Transverse colon (tissue), 4 donors: ENCODE measurements at regions not wholly inside any gene's neighbourhood (a gene's known extent, or its start where the extent isn't known, plus 50 kb on each side); places are given as distances from the start of the nearest gene placed in this dataset.
A peak's percentile ranks its signal among the peaks of the same experiment; 100 is the strongest.

Experiments used
- DNase-seq: peaks from one replicate; pipeline ENCODE4 v3.0.0-alpha.2; 2019
- H3K27ac ChIP-seq, 4 donors: fragments of 200-600 bp; sonication (generic); 2 replicates each; pipeline ENCODE4 v1.5.1; 2016 to 2018; ENCODE audit warnings: inconsistent platforms in 4 of 4
- H3K27me3 ChIP-seq: fragments of 200-600 bp; sonication (generic); 2 replicates; pipeline ENCODE4 v1.5.1; 2017; ENCODE audit warnings: inconsistent platforms
- H3K36me3 ChIP-seq, 4 donors: fragments of 200-600 bp; sonication (generic); 2 replicates each; pipeline ENCODE4 v1.5.1; 2017 to 2019; ENCODE audit warnings: inconsistent platforms in 4 of 4
- H3K4me1 ChIP-seq, 4 donors: fragments of 200-600 bp; sonication (generic); 2 replicates each; pipeline ENCODE4 v1.5.1; 2017 to 2020; ENCODE audit warnings: inconsistent platforms in 4 of 4
- H3K4me3 ChIP-seq, 4 donors: fragments of 200-600 bp; sonication (generic); 1 replicate in 1 of 4; 2 replicates in 3 of 4; pipeline versions ENCODE4 v1.5.1 to v1.6.1; 2017 to 2019; ENCODE audit warnings: inconsistent platforms in 4 of 4
- H3K9me3 ChIP-seq, 2 donors: fragments of 200-600 bp; sonication (generic); 2 replicates each; pipeline ENCODE4 v1.5.1; 2017 to 2019; ENCODE audit warnings: inconsistent platforms in 2 of 2
- CTCF ChIP-seq, 5 experiments: fragments of 200-600 bp in 3 of 5; fragments of 450-650 bp in 2 of 5; sonication (generic) in 3 of 5; IDR thresholded peaks; 1 replicate in 2 of 5; 2 replicates in 3 of 5; pipeline ENCODE4 v1.5.1; 2016 to 2017; ENCODE audit warnings: antibody characterized with exemption in 5 of 5, inconsistent platforms in 3 of 5, mild to moderate bottlenecking in 2 of 5, moderate library complexity in 1 of 5
- EP300 ChIP-seq: sonication (generic); formaldehyde crosslinking; IDR thresholded peaks from one replicate; pipeline ENCODE4 v1.6.1; 2017; ENCODE audit warnings: antibody characterized with exemption, low read depth
- POLR2A ChIP-seq: fragments of 450-650 bp; IDR thresholded peaks from one replicate; pipeline ENCODE4 v1.6.1; 2016; ENCODE audit warnings: antibody characterized with exemption, mild to moderate bottlenecking, moderate library complexity
- POLR2AphosphoS5 ChIP-seq, 3 donors: sonication (generic); formaldehyde crosslinking; IDR thresholded peaks; one replicate each; pipeline ENCODE4 v1.6.1; 2016; ENCODE audit warnings: antibody characterized with exemption in 3 of 3
- WGBS, 2 donors: methylation state at CpG; one replicate each; pipeline ENCODE4 v1.1.5; 2018; ENCODE audit warnings: low coverage in 1 of 2; 5-methylcytosine and 5-hydroxymethylcytosine counted together
- in situ Hi-C, 4 donors: fragments of 200-750 bp; cut with MboI; loops; one replicate each; pipeline versions ENCODE4 v1.15.0 to v1.15.1; 2017; ENCODE audit warnings: low sequenced_read_pairs in 3 of 4, low pct_ligation_motif_present in 1 of 4, low pct_unique_long_range_greater_than_20kb in 1 of 4
- intact Hi-C: fragments of 100-400 bp; cut with DNase I; formaldehyde crosslinking; loops from one replicate; pipeline ENCODE4 v1.15.1; 2023; ENCODE audit warnings: low total_unique reads

- no peaks in the 10 kb centered on the region for H3K36me3 ChIP-seq
- in situ Hi-C loops = no loop called here
- H3K4me3 ChIP-seq = no peak overlapping the region
- intact Hi-C loops = no loop called here
- no peak for TF ChIP-seq POLR2AphosphoS5 (IDR thresholded peaks at IDR 0.05)
- TF ChIP-seq CTCF (IDR thresholded peaks at IDR 0.05) = no peak
- TF ChIP-seq POLR2A = no peak
- no peak for TF ChIP-seq EP300
- no peak overlapping the region for H3K27ac ChIP-seq
- H3K9me3 ChIP-seq = no peaks in the 10 kb centered on the region
- no peak for DNase-seq
- WGBS, 2 donors = 33 to 42% methylated on average over 1 of the region's 1 CpG
- no peaks in the 10 kb centered on the region for H3K27me3 ChIP-seq
- H3K4me1 ChIP-seq = peaks cover 0 to 13% (median 4%) of the 10 kb centered on the region in 4 donors
Measured at GRCh38 chr6:140284871-140285270, 910.4 kb upstream of the CITED2 start.

DNA sequence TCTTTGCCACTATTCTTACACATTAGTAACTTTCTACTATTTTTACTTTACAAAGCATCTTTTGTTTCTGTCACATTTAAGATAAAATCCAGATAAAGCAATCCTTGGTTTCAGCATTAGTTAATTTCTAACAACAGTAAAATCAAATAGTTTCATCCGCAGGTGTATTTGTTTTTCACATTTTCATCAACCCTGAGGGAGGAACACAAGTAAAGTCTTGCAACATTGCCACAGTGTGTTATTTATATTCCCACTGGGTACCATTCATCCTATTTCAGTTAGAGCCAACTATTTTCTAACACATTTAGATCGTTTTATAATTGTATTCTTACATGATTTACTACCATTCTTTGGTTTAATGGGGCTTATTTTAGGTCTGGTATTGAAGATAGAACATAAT is 908.7 kb upstream of the CITED2 start:
- 34 to 40% methylated on average over 2 of the region's 2 CpGs for WGBS, 2 donors
- H3K27ac ChIP-seq = no peak overlapping the region

GRCh38 chr6:140281767-140282166 is 907.3 kb upstream of the CITED2 start:
- TF ChIP-seq POLR2AphosphoS5 (IDR thresholded peaks at IDR 0.05) (no peak), CTCF (IDR thresholded peaks at IDR 0.05) (no peak), EP300 (no peak), POLR2A (no peak)
- Histone ChIP-seq H3K4me3 (no peak overlapping the region), H3K27ac (peak overlapping the region in 2 of 4 donors; percentile 20 to 38), H3K9me3 (no peaks in the 10 kb centered on the region), H3K27me3 (no peaks in the 10 kb centered on the region), H3K36me3 (no peaks in the 10 kb centered on the region), H3K4me1 (peaks cover 0 to 13% (median 4%) of the 10 kb centered on the region in 4 donors)
- DNase-seq = no peak
- intact Hi-C loops (no loop called here), in situ Hi-C loops (no loop called here)
- 58 to 64% methylated on average over 1 of the region's 1 CpG for WGBS, 2 donors

More for the DNA sequence above, 908.7 kb upstream of the CITED2 start:
- Histone ChIP-seq H3K4me3 (no peak overlapping the region), H3K27me3 (no peaks in the 10 kb centered on the region), H3K4me1 (peaks cover 0 to 13% (median 4%) of the 10 kb centered on the region in 4 donors), H3K9me3 (no peaks in the 10 kb centered on the region), H3K36me3 (no peaks in the 10 kb centered on the region)
- intact Hi-C loops (no loop called here), in situ Hi-C loops (no loop called here)
- TF ChIP-seq CTCF (IDR thresholded peaks at IDR 0.05) = no peak
- TF ChIP-seq EP300 = no peak
- no peak for TF ChIP-seq POLR2A
- no peak for TF ChIP-seq POLR2AphosphoS5 (IDR thresholded peaks at IDR 0.05)
- no peak for DNase-seq

DNA sequence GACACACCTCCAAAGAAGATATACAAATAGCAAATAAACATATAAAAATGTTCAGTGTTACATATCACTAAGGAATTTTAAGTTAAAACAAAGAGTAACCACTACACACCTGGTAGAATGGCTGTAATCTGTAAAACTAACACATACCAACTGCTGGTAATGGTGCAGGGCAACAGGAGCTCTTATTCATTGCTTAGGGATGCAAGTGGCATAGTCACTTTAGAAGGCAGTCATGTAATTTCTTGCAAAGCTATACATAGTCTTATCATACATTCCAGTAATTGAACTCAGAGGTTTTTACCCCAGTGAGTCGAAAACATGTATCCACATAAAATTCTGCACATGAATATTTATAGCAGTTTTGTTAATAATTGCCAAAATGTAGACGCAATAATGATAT is 906.8 kb upstream of the CITED2 start:
- peak overlapping the region in 2 of 4 donors; percentile 20 to 38 for H3K27ac ChIP-seq
- WGBS, 2 donors = 29 to 63% methylated on average over 1 to 2 of the region's 2 CpGs

More for the DNA sequence above, 906.8 kb upstream of the CITED2 start:
- no peaks in the 10 kb centered on the region for H3K9me3 ChIP-seq
- H3K4me3 ChIP-seq = no peak overlapping the region
- H3K27me3 ChIP-seq = no peaks in the 10 kb centered on the region
- peaks cover 0 to 13% (median 4%) of the 10 kb centered on the region in 4 donors for H3K4me1 ChIP-seq
- H3K36me3 ChIP-seq = no peaks in the 10 kb centered on the region
- in situ Hi-C loops (no loop called here), intact Hi-C loops (no loop called here)
- no peak for TF ChIP-seq POLR2AphosphoS5 (IDR thresholded peaks at IDR 0.05)
- TF ChIP-seq EP300 = no peak
- TF ChIP-seq POLR2A = no peak
- no peak for TF ChIP-seq CTCF (IDR thresholded peaks at IDR 0.05)
- no peak for DNase-seq
